ENCODE measurements at regions not wholly inside any gene's neighbourhood (a gene's known extent, or its start where the extent isn't known, plus 50 kb on each side); places are given as distances from the start of the nearest gene placed in this dataset.
"Not testable (repeated sequence)": the region's sequence is repeated elsewhere in the genome, so short reads cannot be mapped to it uniquely, and the experiment has no call there.

- DNase-seq (ENCODE audit: low read depth in 3 of 3), result no peak
Observed at GRCh38 chr5:120329095-120329494, 135.0 kb upstream of the PRR16 start.

- DNase-seq (ENCODE audit: low read depth in 3 of 3), result no peak
Observed at GRCh38 chr5:120330558-120330957, 133.5 kb upstream of the PRR16 start.

GRCh38 chr5:120344181-120344580 is 119.9 kb upstream of the PRR16 start:
- no peak for DNase-seq (ENCODE audit: low read depth in 3 of 3)

GRCh38 chr5:120345947-120346346 is 118.2 kb upstream of the PRR16 start:
- no peak for DNase-seq (ENCODE audit: low read depth in 3 of 3)

GRCh38 chr5:120351071-120351470 is 113.0 kb upstream of the PRR16 start:
- DNase-seq (ENCODE audit: low read depth in 3 of 3), result not testable (repeated sequence)

GRCh38 chr5:120354126-120354525 is 110.0 kb upstream of the PRR16 start:
- no peak for DNase-seq (ENCODE audit: low read depth in 3 of 3)

- no peak for DNase-seq (ENCODE audit: low read depth in 3 of 3)
Observed at GRCh38 chr5:120358949-120359348, 105.2 kb upstream of the PRR16 start.

GRCh38 chr5:120361941-120362340 is 102.2 kb upstream of the PRR16 start:
- no peak for DNase-seq (ENCODE audit: low read depth in 3 of 3)

GRCh38 chr5:120362426-120362825 is 101.7 kb upstream of the PRR16 start:
- DNase-seq (ENCODE audit: low read depth in 3 of 3), result no peak

GRCh38 chr5:120365656-120366446 is 98.2 kb upstream of the PRR16 start:
- DNase-seq (ENCODE audit: low read depth in 3 of 3), result no peak

- DNase-seq (ENCODE audit: low read depth in 3 of 3), result no peak
Observed at GRCh38 chr5:120367896-120368634, 96.0 kb upstream of the PRR16 start.

GRCh38 chr5:120368923-120369715 is 95.0 kb upstream of the PRR16 start:
- DNase-seq (ENCODE audit: low read depth in 3 of 3), result no peak

GRCh38 chr5:120372899-120373298 is 91.2 kb upstream of the PRR16 start:
- no peak for DNase-seq (ENCODE audit: low read depth in 3 of 3)

- no peak for DNase-seq (ENCODE audit: low read depth in 3 of 3)
Observed at GRCh38 chr5:120375248-120375647, 88.9 kb upstream of the PRR16 start.

GRCh38 chr5:120380644-120381043 is 83.5 kb upstream of the PRR16 start:
- DNase-seq (ENCODE audit: low read depth in 3 of 3), result no peak

- no peak for DNase-seq (ENCODE audit: low read depth in 3 of 3)
Observed at GRCh38 chr5:120382833-120383232, 81.3 kb upstream of the PRR16 start.

GRCh38 chr5:120386981-120387380 is 77.1 kb upstream of the PRR16 start:
- no peak for DNase-seq (ENCODE audit: low read depth in 3 of 3)

- DNase-seq (ENCODE audit: low read depth in 3 of 3), result no peak
Observed at GRCh38 chr5:120388016-120388781, 75.9 kb upstream of the PRR16 start.

GRCh38 chr5:120394259-120394658 is 69.8 kb upstream of the PRR16 start:
- DNase-seq (ENCODE audit: low read depth in 3 of 3), result no peak

GRCh38 chr5:120396186-120396585 is 67.9 kb upstream of the PRR16 start:
- DNase-seq (ENCODE audit: low read depth in 3 of 3), result no peak

GRCh38 chr5:120400356-120400755 is 63.7 kb upstream of the PRR16 start:
- DNase-seq (ENCODE audit: low read depth in 3 of 3), result no peak

GRCh38 chr5:120402606-120403005 is 61.5 kb upstream of the PRR16 start:
- no peak for DNase-seq (ENCODE audit: low read depth in 3 of 3)
